GM12875 (cell line): ENCODE measurements at regions not wholly inside any gene's neighbourhood (a gene's known extent, or its start where the extent isn't known, plus 50 kb on each side); places are given as distances from the start of the nearest gene placed in this dataset.

Experiments used
- H3K4me3 ChIP-seq: one replicate; pipeline ENCODE4 v1.5.1; 2011; ENCODE audit warnings: low read depth, low read length, control low read depth
- TF ChIP-seq, protein P1 (sequence below): IDR thresholded peaks from 2 replicates; pipeline ENCODE4 v1.5.1; 2011; ENCODE audit warnings: low read depth, mild to moderate bottlenecking, control low read depth, inconsistent platforms, low read length, moderate library complexity, borderline replicate concordance; ENCODE audit not compliant: insufficient read depth

DNA sequence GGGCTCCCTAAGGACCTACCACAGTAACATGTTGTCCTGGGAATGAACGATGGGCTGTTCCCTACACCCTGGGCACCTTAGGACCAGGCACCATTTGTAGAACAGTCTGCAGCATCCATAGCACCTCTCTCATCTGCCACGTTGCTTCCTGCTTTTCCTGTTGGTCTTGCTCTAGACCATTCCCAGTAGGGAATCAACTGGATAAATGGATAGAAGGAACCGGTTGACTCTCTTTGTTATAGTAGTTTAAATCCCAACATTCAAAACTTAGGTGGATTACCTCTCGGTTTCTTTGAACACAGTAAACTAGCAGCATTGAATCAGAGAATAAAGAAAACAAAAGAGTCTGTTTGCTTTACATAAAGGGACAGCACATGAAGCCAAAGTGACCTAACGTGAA is 159.1 kb downstream of the HS3ST3B1 start:
- TF ChIP-seq, protein P1, sequence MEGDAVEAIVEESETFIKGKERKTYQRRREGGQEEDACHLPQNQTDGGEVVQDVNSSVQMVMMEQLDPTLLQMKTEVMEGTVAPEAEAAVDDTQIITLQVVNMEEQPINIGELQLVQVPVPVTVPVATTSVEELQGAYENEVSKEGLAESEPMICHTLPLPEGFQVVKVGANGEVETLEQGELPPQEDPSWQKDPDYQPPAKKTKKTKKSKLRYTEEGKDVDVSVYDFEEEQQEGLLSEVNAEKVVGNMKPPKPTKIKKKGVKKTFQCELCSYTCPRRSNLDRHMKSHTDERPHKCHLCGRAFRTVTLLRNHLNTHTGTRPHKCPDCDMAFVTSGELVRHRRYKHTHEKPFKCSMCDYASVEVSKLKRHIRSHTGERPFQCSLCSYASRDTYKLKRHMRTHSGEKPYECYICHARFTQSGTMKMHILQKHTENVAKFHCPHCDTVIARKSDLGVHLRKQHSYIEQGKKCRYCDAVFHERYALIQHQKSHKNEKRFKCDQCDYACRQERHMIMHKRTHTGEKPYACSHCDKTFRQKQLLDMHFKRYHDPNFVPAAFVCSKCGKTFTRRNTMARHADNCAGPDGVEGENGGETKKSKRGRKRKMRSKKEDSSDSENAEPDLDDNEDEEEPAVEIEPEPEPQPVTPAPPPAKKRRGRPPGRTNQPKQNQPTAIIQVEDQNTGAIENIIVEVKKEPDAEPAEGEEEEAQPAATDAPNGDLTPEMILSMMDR, result no peak
- no peak overlapping the region for H3K4me3 ChIP-seq

DNA sequence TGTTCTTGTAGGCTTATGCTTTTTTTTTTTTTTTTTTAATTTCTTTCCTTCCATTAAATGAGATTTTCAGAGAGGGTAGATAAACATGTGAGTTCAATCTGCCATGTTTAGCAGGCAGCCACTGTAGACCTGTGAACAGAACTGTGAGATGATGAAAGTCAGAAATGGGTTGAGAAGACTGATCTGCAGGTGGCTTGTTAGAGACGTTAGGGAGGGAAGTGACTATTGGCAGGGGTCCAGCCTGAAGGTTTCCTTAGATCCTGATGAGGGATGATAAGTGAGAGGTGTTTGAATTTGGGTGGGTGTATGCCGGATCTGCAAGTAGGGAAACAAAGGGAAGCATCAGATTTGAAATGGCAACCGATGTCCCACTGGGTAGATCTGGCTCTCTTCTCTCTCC is 157.8 kb downstream of the HS3ST3B1 start:
- no peak overlapping the region for H3K4me3 ChIP-seq
- TF ChIP-seq, protein P1, result no peak

DNA sequence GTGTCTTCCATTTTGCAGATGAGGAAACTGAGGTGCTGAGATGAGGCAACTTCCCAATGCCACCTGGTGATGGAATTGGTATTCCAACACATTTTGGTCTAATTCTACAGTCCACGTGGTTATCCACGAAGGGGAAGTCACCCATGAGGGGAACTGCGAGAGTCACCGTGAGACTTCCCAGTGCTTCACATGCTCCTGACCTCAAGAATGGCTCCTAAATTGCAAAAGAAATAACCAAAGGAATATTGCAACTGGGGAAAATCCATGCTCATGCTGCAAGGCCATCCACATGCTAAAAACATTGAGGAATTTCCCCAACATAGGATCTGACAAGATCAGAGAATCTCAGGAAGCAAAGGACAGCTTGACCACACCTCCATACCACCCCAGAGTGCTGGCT is 153.9 kb downstream of the HS3ST3B1 start:
- no peak overlapping the region for H3K4me3 ChIP-seq
- TF ChIP-seq, protein P1, result no peak

DNA sequence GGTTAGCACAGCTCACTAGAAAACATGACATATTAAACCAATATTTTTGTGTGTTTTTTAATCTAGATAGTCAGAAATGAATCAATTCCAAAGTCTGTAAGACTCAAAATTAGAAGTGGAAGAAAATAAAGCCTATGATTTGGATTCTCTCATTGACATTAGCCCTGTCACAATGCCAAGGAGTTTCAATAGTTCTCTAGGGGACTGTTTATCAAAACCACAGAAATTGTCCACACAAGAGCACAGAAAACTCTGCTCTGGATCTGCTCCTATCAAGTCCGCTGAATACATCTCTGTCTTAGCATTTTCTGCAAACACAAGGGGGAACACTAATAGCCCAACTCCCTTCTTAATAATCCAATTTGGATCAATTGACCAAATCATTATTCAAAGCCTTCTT is 152.0 kb downstream of the HS3ST3B1 start:
- no peak overlapping the region for H3K4me3 ChIP-seq
- TF ChIP-seq, protein P1, result no peak

DNA sequence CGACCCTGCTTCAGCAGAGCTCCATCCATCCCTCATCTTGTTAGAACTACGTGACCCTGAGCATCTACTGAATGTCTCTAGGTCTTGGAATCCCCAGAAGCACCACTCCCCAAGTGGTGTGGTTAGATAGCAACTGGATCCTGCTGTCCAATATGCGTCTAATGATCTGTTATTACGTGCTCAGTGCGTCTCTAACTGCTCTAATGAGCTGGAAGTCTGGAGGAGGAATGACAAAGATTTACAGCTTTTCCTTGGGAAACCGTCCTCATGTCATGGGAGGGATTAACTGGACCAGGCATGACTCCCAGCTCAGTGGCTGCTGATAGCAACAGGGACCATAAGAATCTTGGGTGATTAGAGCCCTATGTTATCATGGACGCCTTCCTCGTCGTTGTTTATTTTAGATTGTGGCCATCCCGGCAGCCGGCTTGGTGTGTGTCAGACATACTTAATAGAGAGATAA is 150.9 kb downstream of the HS3ST3B1 start:
- TF ChIP-seq, protein P1, result no peak
- H3K4me3 ChIP-seq, result no peak overlapping the region

DNA sequence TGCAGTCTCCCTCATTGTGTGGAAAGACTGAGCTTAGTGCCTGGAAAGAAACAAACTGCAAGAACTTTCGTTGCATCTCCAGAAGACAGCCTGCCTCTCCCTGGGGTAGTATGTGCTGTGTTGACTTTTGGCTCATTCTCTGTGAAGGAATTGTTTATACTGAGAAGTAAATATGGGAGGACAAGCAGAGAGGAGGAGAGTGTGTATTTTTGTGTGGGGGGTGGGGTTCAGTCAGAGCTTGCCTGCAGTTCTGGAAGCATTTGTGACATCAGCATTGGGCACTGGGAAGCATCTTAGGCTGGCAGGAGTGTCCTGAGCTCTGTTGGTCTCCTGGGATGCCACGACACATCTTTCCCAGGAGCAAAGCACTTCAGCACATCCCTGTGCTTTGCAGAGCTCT is 147.9 kb downstream of the HS3ST3B1 start:
- TF ChIP-seq, protein P1, result no peak

DNA sequence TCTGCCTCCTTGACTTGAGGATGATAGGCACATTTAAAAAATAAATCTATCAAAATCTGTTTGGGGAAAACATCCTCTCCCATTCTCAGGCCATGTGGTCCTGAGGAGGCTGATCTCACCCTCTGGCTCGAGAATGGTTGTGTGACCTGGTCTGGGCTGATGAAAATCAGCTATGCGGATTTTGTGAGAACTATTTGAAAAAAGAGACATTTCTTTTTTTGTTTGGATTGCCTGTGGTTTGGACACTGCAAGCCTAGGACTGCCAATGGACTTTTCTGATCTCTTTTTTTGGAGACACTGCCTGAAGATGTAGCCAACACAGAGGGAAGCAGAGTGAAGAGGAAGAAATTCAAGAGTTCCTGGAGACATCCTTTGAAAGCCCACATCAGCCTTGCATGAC is 145.9 kb downstream of the HS3ST3B1 start:
- TF ChIP-seq, protein P1, result no peak

More for the DNA sequence above, 147.9 kb downstream of the HS3ST3B1 start:
- H3K4me3 ChIP-seq, result no peak overlapping the region

More for the DNA sequence above, 145.9 kb downstream of the HS3ST3B1 start:
- H3K4me3 ChIP-seq, result no peak overlapping the region
